HepG2 (cell line): ENCODE measurements at regions not wholly inside any gene's neighbourhood (a gene's known extent, or its start where the extent isn't known, plus 50 kb on each side); places are given as distances from the start of the nearest gene placed in this dataset.

Experiments
- ATAC-seq: fragments of 200-7000 bp; cut with Tn5 transposase; 3 replicates; pipeline ENCODE4 v1.9.1; 2020; ENCODE audit warnings: mild to moderate bottlenecking, moderate library complexity
- BruUV-seq: library from RNA; stranded (reverse); fragments of 400-500 nt; replicated peaks from 2 replicates; lab custom pipeline; 2021; lab: Mats Ljungman, UMichigan
- CTCF ChIA-PET: fragments of 300-600 bp; formaldehyde crosslinking; extraction: SDS; loops from one replicate; lab custom pipeline; 2021; ENCODE audit warnings: low total read pairs, inconsistent platforms, low intra/inter-chr PET ratio; lab: Yijun Ruan, JAX
- POLR2A ChIA-PET: fragments of 350-600 bp; sonication (Branson Sonifier 250); formaldehyde crosslinking; loops from one replicate; lab custom pipeline; 2020; ENCODE audit warnings: antibody characterized with exemption, inconsistent platforms; lab: Yijun Ruan, JAX
- DNase-seq: peaks from one replicate; pipeline ENCODE4 v3.0.0-alpha.2; 2015; ENCODE audit warnings: low spot score
- FAIRE-seq: peaks from 3 replicates; lab custom pipeline; 2011; peaks lifted over from hg19 to GRCh38; lab: Jason Lieb, UNC
- H2AFZ ChIP-seq: one replicate; pipeline ENCODE4 v1.6.1; 2011; ENCODE audit warnings: low read length, inconsistent platforms
- H3K27ac ChIP-seq: fragments of 300-600 bp; 3 replicates; pipeline ENCODE4 v1.8.0; 2011; ENCODE audit warnings: mixed run types, mild to moderate bottlenecking, mixed read lengths, low read length, inconsistent platforms; ENCODE audit not compliant: insufficient read depth; ENCODE audit errors: extremely low read length
- H3K27me3 ChIP-seq, 2 experiments: fragments of 200-600 bp in 1 of 2; 2 replicates in 1 of 2; 3 replicates in 1 of 2; pipeline versions ENCODE4 v1.6.0 to v1.8.0; 2011; ENCODE audit warnings: low read length in 2 of 2, mild to moderate bottlenecking in 2 of 2, moderate library complexity in 2 of 2, inconsistent platforms in 1 of 2; ENCODE audit not compliant: insufficient read depth in 2 of 2, control insufficient read depth in 1 of 2
- H3K36me3 ChIP-seq, 2 experiments: fragments of 200-600 bp in 1 of 2; replicated peaks in 1 of 2; 2 replicates in 1 of 2; 3 replicates in 1 of 2; pipeline versions ENCODE4 v1.5.1 to v1.8.0; 2011; ENCODE audit warnings: low read length in 2 of 2, inconsistent platforms in 1 of 2; ENCODE audit not compliant: insufficient read depth in 2 of 2, control insufficient read depth in 1 of 2
- H3K4me1 ChIP-seq: 2 replicates; pipeline ENCODE4 v1.5.1; 2012; ENCODE audit warnings: low read length, inconsistent platforms; ENCODE audit not compliant: insufficient read depth
- H3K4me2 ChIP-seq: 2 replicates; pipeline ENCODE4 v1.6.0; 2011; ENCODE audit warnings: low read depth, low read length, inconsistent platforms
- H3K4me3 ChIP-seq, 3 experiments: fragments of 200-600 bp in 1 of 3; sonication (generic), shearing (Covaris generic) in 1 of 3; replicated peaks in 1 of 3; 2 replicates each; pipeline ENCODE4 v1.5.1; 2011 to 2016; ENCODE audit warnings: low read length in 3 of 3, inconsistent platforms in 2 of 3, low read depth in 2 of 3, mild to moderate bottlenecking in 2 of 3, control low read depth in 1 of 3, mixed read lengths in 1 of 3; ENCODE audit not compliant: insufficient read depth in 1 of 3
- H3K79me2 ChIP-seq: one replicate; pipeline ENCODE4 v1.6.1; 2011; ENCODE audit warnings: low read length, inconsistent platforms; ENCODE audit not compliant: insufficient read depth
- H3K9ac ChIP-seq: 2 replicates; pipeline ENCODE4 v1.6.0; 2011; ENCODE audit warnings: mild to moderate bottlenecking, low read depth, low read length, inconsistent platforms; ENCODE audit not compliant: insufficient read depth
- H3K9me3 ChIP-seq: 2 replicates; pipeline ENCODE4 v1.5.1; 2012; ENCODE audit warnings: mild to moderate bottlenecking, low read length
- H4K20me1 ChIP-seq: 2 replicates; pipeline ENCODE4 v1.6.0; 2011; ENCODE audit warnings: inconsistent platforms, mild to moderate bottlenecking, low read length, moderate library complexity; ENCODE audit not compliant: insufficient read depth
- KAT8 ChIP-seq: IDR thresholded peaks from 2 replicates; pipeline ENCODE4 v1.6.1; 2016; ENCODE audit warnings: missing genetic modification reagents, missing compliant biosample characterization
- MATR3 ChIP-seq: sonication (generic); formaldehyde crosslinking; IDR thresholded peaks from 2 replicates; pipeline ENCODE4 v1.4.0; 2020; ENCODE audit warnings: missing genetic modification reagents
- NCOA2 ChIP-seq: sonication (generic); formaldehyde crosslinking; IDR thresholded peaks from 2 replicates; pipeline ENCODE4 v1.8.0; 2022; ENCODE audit warnings: inconsistent platforms
- PRDM15 ChIP-seq: sonication (generic); formaldehyde crosslinking; IDR thresholded peaks from 2 replicates; pipeline ENCODE4 v1.4.0; 2020; ENCODE audit warnings: missing genetic modification reagents
- SRF ChIP-seq: IDR thresholded peaks from 2 replicates; pipeline ENCODE4 v1.6.1; 2011; ENCODE audit warnings: mild to moderate bottlenecking, low read depth, low read length, moderate library complexity
- ZBTB26 ChIP-seq: IDR thresholded peaks from 2 replicates; pipeline ENCODE4 v1.6.1; 2016; ENCODE audit warnings: missing compliant biosample characterization, missing genetic modification reagents, borderline replicate concordance
- ZNF232 ChIP-seq: sonication (generic); formaldehyde crosslinking; IDR thresholded peaks from 2 replicates; pipeline ENCODE4 v1.4.0; 2020; ENCODE audit warnings: missing genetic modification reagents, borderline replicate concordance
- ZNF546 ChIP-seq: sonication (generic); formaldehyde crosslinking; conservative IDR thresholded peaks from 2 replicates; pipeline ENCODE4 v1.8.1; 2023; ENCODE audit warnings: mild to moderate bottlenecking, missing genetic modification reagents
- ZNF557 ChIP-seq: sonication (generic); formaldehyde crosslinking; IDR thresholded peaks from 2 replicates; pipeline ENCODE4 v1.4.0; 2020; ENCODE audit warnings: missing genetic modification reagents
- ZNF709 ChIP-seq: sonication (generic); formaldehyde crosslinking; IDR thresholded peaks from 2 replicates; pipeline ENCODE4 v1.5.0; 2020; ENCODE audit warnings: mild to moderate bottlenecking, missing genetic modification reagents
- WGBS: methylation state at CpG from one replicate; pipeline ENCODE4 v1.1.6; 2017; ENCODE audit warnings: low lambda C conversion rate; 5-methylcytosine and 5-hydroxymethylcytosine counted together
- in situ Hi-C: cut with HindIII; loops from 2 replicates; pipeline ENCODE4 v1.10.0; 2017; ENCODE audit warnings: low pct_unique_long_range_greater_than_20kb; ENCODE audit not compliant: extremely low pct_ligation_motif_present
- intact Hi-C: fragments of 100-400 bp; cut with micrococcal nuclease; formaldehyde crosslinking; loops from one replicate; pipeline ENCODE4 v1.10.0; 2022; ENCODE audit not compliant: unreplicated experiment

- no peak for TF ChIP-seq ZNF546
- no peak for TF ChIP-seq ZNF557 (CRISPR knock-in tag)
- no peak for TF ChIP-seq ZNF709
- no peak for TF ChIP-seq MATR3
- no peak for TF ChIP-seq PRDM15
- no peak for TF ChIP-seq ZNF232 (CRISPR knock-in tag)
- TF ChIP-seq NCOA2 = no peak
- TF ChIP-seq KAT8 = no peak
- no peak for TF ChIP-seq SRF
- TF ChIP-seq ZBTB26 = no peak
These were observed 142.8 kb downstream of the CYP26A1 start for GRCh38 chr10:93216341-93216985.

More at GRCh38 chr10:93216341-93216985, 142.8 kb downstream of the CYP26A1 start:
- Histone ChIP-seq H3K4me1 (peaks cover 23% of the 10 kb centered on the region), H3K27ac (no peak overlapping the region), H3K9ac (no peak overlapping the region), H3K36me3 (no peaks in the 10 kb centered on the region), H2AFZ (no peak overlapping the region), H4K20me1 (no peaks in the 10 kb centered on the region), H3K9me3 (no peaks in the 10 kb centered on the region), H3K4me3 (no peak overlapping the region), H3K4me2 (no peak overlapping the region), H3K27me3 (no peaks in the 10 kb centered on the region; a peak in 1 of 5 replicates), H3K79me2 (no peaks in the 10 kb centered on the region)
- ATAC-seq (no peak), FAIRE-seq (no peak), DNase-seq (no peak)
- 15% methylated on average over 5 of the region's 5 CpGs for WGBS
- CTCF ChIA-PET = no interaction called here
- BruUV-seq = no TSS peak
- in situ Hi-C loops (no loop called here), intact Hi-C loops (no loop called here)
- POLR2A ChIA-PET = no interaction called here
